ENCODE measurements at regions not wholly inside any gene's neighbourhood (a gene's known extent, or its start where the extent isn't known, plus 50 kb on each side); places are given as distances from the start of the nearest gene placed in this dataset.

- Mint-ChIP-seq H3K4me3 (no peak overlapping the region), H3K27ac (no peak overlapping the region), H3K9me3 (peaks cover 2% of the 10 kb centered on the region), H3K4me1 (no peaks in the 10 kb centered on the region), H3K27me3 (no peaks in the 10 kb centered on the region), H3K36me3 (no peaks in the 10 kb centered on the region)
- CTCF ChIA-PET: no interaction called here
- DNase-seq: no peak
These were observed 150.9 kb downstream of the RFC3 start for GRCh38 chr13:33968520-33969507.

- H3K36me3 Mint-ChIP-seq: no peaks in the 10 kb centered on the region
- peaks cover 2% of the 10 kb centered on the region for H3K9me3 Mint-ChIP-seq
- CTCF ChIA-PET: no interaction called here
- H3K27me3 Mint-ChIP-seq: no peaks in the 10 kb centered on the region
- no peak overlapping the region for H3K4me3 Mint-ChIP-seq
- no peaks in the 10 kb centered on the region for H3K4me1 Mint-ChIP-seq
- DNase-seq: no peak
- H3K27ac Mint-ChIP-seq: no peak overlapping the region
These were observed 153.0 kb downstream of the RFC3 start for GRCh38 chr13:33970746-33971561.

GRCh38 chr13:33971562-33971819 is 153.5 kb downstream of the RFC3 start:
- H3K9me3 Mint-ChIP-seq: peaks cover 2% of the 10 kb centered on the region
- DNase-seq: no peak
- H3K4me3 Mint-ChIP-seq: no peak overlapping the region
- H3K36me3 Mint-ChIP-seq: no peaks in the 10 kb centered on the region
- CTCF ChIA-PET: no interaction called here
- no peaks in the 10 kb centered on the region for H3K27me3 Mint-ChIP-seq
- no peak overlapping the region for H3K27ac Mint-ChIP-seq
- no peaks in the 10 kb centered on the region for H3K4me1 Mint-ChIP-seq

- H3K27ac Mint-ChIP-seq: no peak overlapping the region
- CTCF ChIA-PET: no interaction called here
- H3K4me3 Mint-ChIP-seq: no peak overlapping the region
- DNase-seq: no peak
- no peaks in the 10 kb centered on the region for H3K27me3 Mint-ChIP-seq
- no peaks in the 10 kb centered on the region for H3K36me3 Mint-ChIP-seq
- H3K9me3 Mint-ChIP-seq: peaks cover 2% of the 10 kb centered on the region
- no peaks in the 10 kb centered on the region for H3K4me1 Mint-ChIP-seq
These were observed 155.2 kb downstream of the RFC3 start for GRCh38 chr13:33973194-33973593.

GRCh38 chr13:33976965-33977364 is 159.0 kb downstream of the RFC3 start:
- no peak overlapping the region for H3K4me3 Mint-ChIP-seq
- no peaks in the 10 kb centered on the region for H3K36me3 Mint-ChIP-seq
- H3K27ac Mint-ChIP-seq: no peak overlapping the region
- CTCF ChIA-PET: no interaction called here
- no peaks in the 10 kb centered on the region for H3K27me3 Mint-ChIP-seq
- no peaks in the 10 kb centered on the region for H3K9me3 Mint-ChIP-seq
- H3K4me1 Mint-ChIP-seq: no peaks in the 10 kb centered on the region
- no peak for DNase-seq

- no peaks in the 10 kb centered on the region for H3K27me3 Mint-ChIP-seq
- H3K4me1 Mint-ChIP-seq: no peaks in the 10 kb centered on the region
- H3K4me3 Mint-ChIP-seq: no peak overlapping the region
- no peak overlapping the region for H3K27ac Mint-ChIP-seq
- CTCF ChIA-PET: no interaction called here
- no peaks in the 10 kb centered on the region for H3K9me3 Mint-ChIP-seq
- H3K36me3 Mint-ChIP-seq: no peaks in the 10 kb centered on the region
- no peak for DNase-seq
These were observed 160.7 kb downstream of the RFC3 start for GRCh38 chr13:33978653-33979052.

GRCh38 chr13:33992881-33993336 is 175.0 kb downstream of the RFC3 start:
- Mint-ChIP-seq H3K4me3 (no peak overlapping the region), H3K36me3 (no peaks in the 10 kb centered on the region), H3K27me3 (no peaks in the 10 kb centered on the region), H3K9me3 (no peaks in the 10 kb centered on the region), H3K27ac (no peak overlapping the region), H3K4me1 (no peaks in the 10 kb centered on the region)
- DNase-seq: no peak
- CTCF ChIA-PET: no interaction called here

GRCh38 chr13:33994198-33994597 is 176.2 kb downstream of the RFC3 start:
- H3K4me3 Mint-ChIP-seq: no peak overlapping the region
- H3K27me3 Mint-ChIP-seq: no peaks in the 10 kb centered on the region
- CTCF ChIA-PET: no interaction called here
- no peak overlapping the region for H3K27ac Mint-ChIP-seq
- no peaks in the 10 kb centered on the region for H3K36me3 Mint-ChIP-seq
- DNase-seq: no peak
- no peaks in the 10 kb centered on the region for H3K9me3 Mint-ChIP-seq
- H3K4me1 Mint-ChIP-seq: no peaks in the 10 kb centered on the region

GRCh38 chr13:33994826-33995502 is 177.0 kb downstream of the RFC3 start:
- no peaks in the 10 kb centered on the region for H3K27me3 Mint-ChIP-seq
- CTCF ChIA-PET: no interaction called here
- H3K27ac Mint-ChIP-seq: no peak overlapping the region
- H3K9me3 Mint-ChIP-seq: no peaks in the 10 kb centered on the region
- H3K36me3 Mint-ChIP-seq: no peaks in the 10 kb centered on the region
- no peak for DNase-seq
- no peak overlapping the region for H3K4me3 Mint-ChIP-seq
- no peaks in the 10 kb centered on the region for H3K4me1 Mint-ChIP-seq

GRCh38 chr13:33996636-33997035 is 178.7 kb downstream of the RFC3 start:
- H3K27ac Mint-ChIP-seq: no peak overlapping the region
- CTCF ChIA-PET: no interaction called here
- no peaks in the 10 kb centered on the region for H3K4me1 Mint-ChIP-seq
- H3K36me3 Mint-ChIP-seq: no peaks in the 10 kb centered on the region
- no peaks in the 10 kb centered on the region for H3K9me3 Mint-ChIP-seq
- H3K27me3 Mint-ChIP-seq: no peaks in the 10 kb centered on the region
- DNase-seq: no peak
- no peak overlapping the region for H3K4me3 Mint-ChIP-seq

GRCh38 chr13:33997574-33997973 is 179.6 kb downstream of the RFC3 start:
- Mint-ChIP-seq H3K4me1 (no peaks in the 10 kb centered on the region), H3K27ac (no peak overlapping the region), H3K27me3 (no peaks in the 10 kb centered on the region), H3K36me3 (no peaks in the 10 kb centered on the region), H3K4me3 (no peak overlapping the region), H3K9me3 (no peaks in the 10 kb centered on the region)
- DNase-seq: no peak
- CTCF ChIA-PET: no interaction called here

GRCh38 chr13:33999811-34000605 is 182.1 kb downstream of the RFC3 start:
- H3K9me3 Mint-ChIP-seq: no peaks in the 10 kb centered on the region
- CTCF ChIA-PET: no interaction called here
- DNase-seq: no peak
- no peaks in the 10 kb centered on the region for H3K4me1 Mint-ChIP-seq
- H3K27me3 Mint-ChIP-seq: no peaks in the 10 kb centered on the region
- no peak overlapping the region for H3K27ac Mint-ChIP-seq
- no peaks in the 10 kb centered on the region for H3K36me3 Mint-ChIP-seq
- no peak overlapping the region for H3K4me3 Mint-ChIP-seq

- H3K27me3 Mint-ChIP-seq: no peaks in the 10 kb centered on the region
These were observed 183.0 kb downstream of the RFC3 start for GRCh38 chr13:34000955-34001354.

GRCh38 chr13:34001389-34001788 is 183.4 kb downstream of the RFC3 start:
- H3K27me3 Mint-ChIP-seq: no peaks in the 10 kb centered on the region
- H3K36me3 Mint-ChIP-seq: no peaks in the 10 kb centered on the region
- no peak overlapping the region for H3K27ac Mint-ChIP-seq
- CTCF ChIA-PET: no interaction called here
- H3K9me3 Mint-ChIP-seq: no peaks in the 10 kb centered on the region
- no peaks in the 10 kb centered on the region for H3K4me1 Mint-ChIP-seq
- DNase-seq: no peak
- H3K4me3 Mint-ChIP-seq: no peak overlapping the region

More at GRCh38 chr13:34000955-34001354, 183.0 kb downstream of the RFC3 start:
- DNase-seq: no peak
- Mint-ChIP-seq H3K9me3 (no peaks in the 10 kb centered on the region), H3K27ac (no peak overlapping the region), H3K4me3 (no peak overlapping the region), H3K4me1 (no peaks in the 10 kb centered on the region), H3K36me3 (no peaks in the 10 kb centered on the region)
- CTCF ChIA-PET: no interaction called here
